HG03139 (cell line): ENCODE measurements at regions not wholly inside any gene's neighbourhood (a gene's known extent, or its start where the extent isn't known, plus 50 kb on each side); places are given as distances from the start of the nearest gene placed in this dataset.
"Not testable (repeated sequence)": the region's sequence is repeated elsewhere in the genome, so short reads cannot be mapped to it uniquely, and the experiment has no call there.

Source experiments
- ATAC-seq: cut with Tn5 transposase; IDR thresholded peaks from one replicate; pipeline ENCODE4 v1.9.1; 2021; ENCODE audit not compliant: unreplicated experiment

GRCh38 chr6:170067181-170067641 lies 223.7 kb downstream of the DLL1 start:
- ATAC-seq = no peak

GRCh38 chr6:170066679-170067078 lies 224.2 kb downstream of the DLL1 start:
- ATAC-seq = no peak

GRCh38 chr6:170063851-170064602 lies 226.9 kb downstream of the DLL1 start:
- ATAC-seq = no peak

DNA sequence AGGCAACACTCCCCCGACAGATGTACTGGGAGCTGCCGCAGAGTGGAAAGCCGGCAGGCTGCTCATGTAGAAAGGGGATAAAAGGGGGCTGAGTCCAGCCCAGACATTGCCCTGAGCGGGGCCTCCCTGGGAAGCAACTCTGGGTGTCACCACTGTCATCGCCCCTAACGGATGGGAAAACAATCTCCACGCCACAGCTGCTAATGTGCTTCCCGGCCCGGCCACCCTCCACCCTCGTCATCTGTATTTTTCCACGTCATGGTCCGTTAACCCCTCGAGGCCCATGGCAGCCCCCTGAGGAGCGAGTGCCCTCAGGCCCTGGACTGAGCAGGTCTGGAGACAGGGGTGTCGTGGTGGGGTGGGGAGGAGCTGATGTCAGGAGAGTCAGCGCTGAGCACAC lies 227.4 kb downstream of the DLL1 start:
- ATAC-seq = no peak

DNA sequence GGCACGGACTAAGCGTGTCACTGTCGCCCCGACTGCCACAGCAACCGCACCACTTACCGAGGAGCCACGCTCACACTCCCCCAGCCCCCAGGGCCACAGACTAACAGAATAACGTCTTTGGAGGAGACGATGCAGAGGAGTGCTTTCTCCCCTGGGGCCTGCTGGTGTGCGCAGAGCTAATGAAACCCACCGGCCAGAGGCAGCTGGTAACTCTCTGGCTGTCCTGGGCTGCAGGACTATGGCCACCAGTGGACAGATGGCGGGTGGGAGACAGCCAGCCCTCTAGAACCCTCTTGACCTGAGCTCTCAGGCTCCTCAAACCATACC lies 228.0 kb downstream of the DLL1 start:
- no peak for ATAC-seq

- no peak for ATAC-seq
Measured at GRCh38 chr6:170062209-170062914, 228.5 kb downstream of the DLL1 start.

DNA sequence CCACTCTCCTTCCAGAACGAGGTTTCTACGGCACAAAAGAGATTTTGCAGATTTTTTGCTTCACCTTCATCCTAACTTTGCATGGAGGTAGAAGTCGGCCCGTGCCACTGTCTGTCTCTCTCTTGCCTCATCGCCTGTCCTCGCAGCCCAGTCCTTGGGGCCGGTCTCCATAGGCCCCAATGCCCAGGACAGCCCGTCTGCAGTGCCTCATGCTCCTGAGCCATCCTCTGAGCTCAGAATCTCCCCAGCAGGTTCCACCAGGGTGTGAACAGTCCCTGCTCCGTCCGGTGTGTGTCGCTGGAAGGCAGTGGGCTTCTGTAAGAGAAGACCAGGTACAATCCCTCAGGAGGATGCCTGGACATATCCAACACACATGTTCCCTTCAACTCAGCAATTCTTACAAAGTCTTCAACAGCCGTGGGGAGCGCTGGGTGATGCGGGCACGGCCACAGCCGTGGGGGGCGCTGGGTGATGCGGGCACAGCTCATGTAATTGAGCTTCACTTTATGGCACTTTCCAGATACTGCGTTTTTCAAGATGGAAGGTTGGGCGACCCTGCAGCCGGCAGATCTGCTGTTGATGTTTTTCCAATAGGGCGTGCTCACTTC lies 231.9 kb downstream of the DLL1 start:
- ATAC-seq = no peak

DNA sequence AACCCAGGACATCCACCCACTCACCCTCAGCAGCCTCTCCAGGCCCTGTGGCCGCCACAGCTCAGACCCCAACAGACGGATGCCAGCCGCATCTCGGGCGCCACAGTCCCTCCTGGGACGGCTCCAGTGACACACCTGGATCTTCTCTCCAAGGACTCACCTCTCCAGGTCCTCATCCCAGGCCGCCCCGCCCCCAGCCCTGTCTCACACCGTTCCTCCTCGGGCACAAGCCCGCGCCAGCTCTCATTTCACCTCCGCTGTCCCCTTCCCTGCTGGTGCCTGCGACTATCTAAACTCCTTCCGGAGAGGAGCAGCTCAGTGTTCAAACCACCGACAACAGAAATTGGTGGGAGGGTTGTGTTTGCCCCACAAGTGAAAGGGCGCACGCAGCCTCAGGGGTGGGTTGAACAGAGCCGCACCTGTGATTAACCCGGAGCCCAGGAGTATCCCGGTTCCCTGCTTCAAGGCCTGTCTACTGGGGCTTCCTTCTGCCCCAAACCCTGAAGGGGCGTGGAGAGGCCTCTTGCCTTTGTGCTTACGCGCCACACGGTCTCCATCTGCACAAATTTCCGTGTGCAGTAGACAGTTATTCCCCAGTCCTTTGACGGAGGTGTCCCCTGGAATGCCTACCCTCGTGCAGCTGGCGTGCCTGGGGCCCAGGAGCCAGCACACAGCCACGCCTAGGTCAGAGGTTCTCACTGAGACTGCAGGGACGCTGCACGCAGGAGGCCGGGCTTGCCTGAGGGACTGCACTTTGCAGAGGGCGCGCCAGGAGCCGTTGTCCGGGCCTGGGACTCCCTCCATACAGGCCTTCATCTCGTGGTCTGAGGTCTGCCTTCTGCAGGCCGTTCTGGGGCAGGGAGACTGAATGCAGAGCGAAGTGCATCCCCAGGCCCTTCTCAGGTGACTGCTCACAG lies 232.7 kb downstream of the DLL1 start:
- ATAC-seq = no peak

- ATAC-seq = no peak
Measured at GRCh38 chr6:170057034-170057734, 233.7 kb downstream of the DLL1 start.

DNA sequence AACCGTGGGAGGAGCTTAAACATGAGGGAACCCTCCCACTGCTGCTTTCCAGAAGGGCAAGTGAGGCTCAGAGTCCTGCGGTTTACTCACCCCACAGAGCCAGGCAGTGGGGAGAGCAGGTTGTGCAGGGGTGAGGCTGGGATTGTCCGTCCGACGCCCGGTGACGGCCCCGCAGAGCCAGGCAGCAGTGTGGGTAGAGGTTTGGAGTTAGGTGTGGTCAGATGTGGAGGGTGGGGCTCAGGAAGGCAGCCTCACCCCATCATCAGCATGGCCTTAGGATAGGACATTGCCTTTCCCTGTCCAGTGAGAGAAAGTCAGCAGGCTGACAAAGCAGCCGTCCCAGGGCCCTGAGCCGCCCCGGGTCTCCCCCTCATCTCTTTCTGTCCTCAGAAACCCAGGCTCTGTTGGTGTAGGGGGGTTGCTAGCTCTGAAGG lies 234.6 kb downstream of the DLL1 start:
- no peak for ATAC-seq

DNA sequence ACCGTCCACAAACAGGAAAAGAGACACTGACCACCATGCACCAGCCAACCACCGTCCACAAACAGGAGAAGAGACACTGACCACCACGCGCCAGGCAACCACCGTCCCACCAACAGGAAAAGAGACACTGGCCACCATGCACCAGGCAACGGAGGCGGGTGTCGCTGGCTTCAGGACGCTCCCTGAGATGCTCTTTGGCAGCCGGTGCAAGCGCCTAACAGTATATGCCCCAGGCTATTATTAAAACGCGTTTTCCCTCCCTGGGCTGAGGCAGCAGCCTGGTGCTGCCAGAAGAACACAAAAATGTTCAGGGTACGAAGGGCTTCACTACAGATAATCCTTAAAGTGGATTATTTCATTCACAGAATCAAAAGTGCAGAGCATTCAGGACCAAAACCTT lies 235.1 kb downstream of the DLL1 start:
- ATAC-seq = not testable (repeated sequence)

DNA sequence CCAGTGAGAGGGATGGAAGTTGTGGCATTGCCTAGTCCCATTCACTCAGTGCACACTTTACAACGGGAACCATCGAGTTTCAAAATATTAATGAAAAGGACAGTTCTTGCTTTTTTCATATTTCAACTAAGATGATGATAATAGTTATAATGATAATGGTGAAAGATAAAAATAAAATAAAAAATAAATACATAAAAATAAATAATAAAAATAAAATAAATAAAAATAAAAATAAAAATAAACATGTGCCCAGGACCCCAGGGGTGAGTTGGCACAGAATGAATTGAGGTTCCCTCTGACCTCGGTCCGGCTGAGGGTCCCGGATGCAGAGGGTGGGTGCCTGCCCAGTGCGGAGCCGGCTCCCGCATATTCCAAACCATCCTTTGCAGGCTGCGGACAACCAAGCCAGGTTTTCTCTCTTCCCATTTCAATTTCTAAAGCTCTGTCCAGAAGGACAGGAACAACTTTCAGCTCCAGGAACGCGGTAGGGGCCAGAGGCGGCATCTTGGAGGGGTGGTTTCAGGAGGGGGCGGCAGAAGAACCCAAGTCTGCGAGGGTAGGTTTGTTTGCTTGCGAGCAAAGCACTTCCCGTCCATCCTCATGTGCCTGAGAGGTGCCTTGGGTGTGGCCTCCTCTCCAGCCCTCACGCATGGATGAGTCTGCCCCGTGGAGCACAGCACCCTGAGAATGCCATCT lies 236.8 kb downstream of the DLL1 start:
- no peak for ATAC-seq

- no peak for ATAC-seq
Measured at GRCh38 chr6:170052991-170053821, 237.7 kb downstream of the DLL1 start.

GRCh38 chr6:170051229-170052172 lies 239.4 kb downstream of the DLL1 start:
- no peak for ATAC-seq

- ATAC-seq = no peak
Measured at GRCh38 chr6:170050591-170051041, 240.3 kb downstream of the DLL1 start.

DNA sequence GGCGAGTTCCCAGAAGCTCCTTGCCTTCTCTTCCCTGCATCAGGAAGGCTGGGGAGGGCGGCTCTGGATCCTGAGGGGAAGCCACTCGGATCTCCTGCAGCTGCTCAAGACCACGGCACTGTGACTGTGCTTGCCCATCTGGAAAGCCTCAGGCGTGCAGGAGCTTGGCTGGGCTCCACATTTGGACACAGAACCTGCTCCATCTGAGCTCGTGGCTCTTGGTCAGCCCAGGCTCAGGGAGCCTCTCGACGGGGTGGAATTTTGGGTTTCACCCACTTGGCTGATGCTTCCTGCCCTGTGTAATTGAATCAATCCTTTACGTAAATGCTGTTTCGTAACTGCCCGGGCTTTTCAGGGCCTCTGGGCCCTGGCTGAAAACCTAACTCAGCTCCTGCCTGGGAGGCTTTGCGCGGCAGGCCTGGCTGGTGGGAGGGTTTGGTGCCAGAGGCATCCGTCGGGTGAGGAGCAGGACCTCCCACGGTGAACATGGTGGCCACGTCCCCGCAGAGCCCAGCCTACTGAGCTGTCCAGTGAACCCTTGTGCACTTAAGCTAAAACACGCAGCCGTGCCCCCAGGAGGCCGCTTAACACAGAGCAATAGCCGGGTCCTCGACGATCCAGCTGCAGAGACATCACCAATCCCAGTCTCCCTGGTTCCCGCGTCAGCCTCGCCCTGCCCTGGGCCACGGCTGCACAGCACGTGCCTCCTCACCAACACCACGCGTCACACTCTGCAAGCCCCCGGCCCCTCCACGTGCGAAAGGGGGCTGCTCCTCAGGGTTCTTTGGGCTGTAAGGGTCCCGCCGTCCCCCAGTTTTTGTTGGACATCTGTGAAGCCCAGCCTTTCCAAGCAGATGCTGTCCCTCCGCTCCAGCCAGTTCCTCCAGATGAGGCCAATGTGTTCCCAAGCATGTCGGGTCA lies 241.0 kb downstream of the DLL1 start:
- ATAC-seq = no peak
